Parathyroid adenoma (tissue), 2 donors: ENCODE measurements at regions not wholly inside any gene's neighbourhood (a gene's known extent, or its start where the extent isn't known, plus 50 kb on each side); places are given as distances from the start of the nearest gene placed in this dataset.
"Not testable (repeated sequence)": the region's sequence is repeated elsewhere in the genome, so short reads cannot be mapped to it uniquely, and the experiment has no call there.

Experiments used
- H2AFZ ChIP-seq: fragments of 300-600 bp; sonication (generic); one replicate; pipeline ENCODE4 v1.7.0; 2017; ENCODE audit warnings: antibody characterized with exemption, mild to moderate bottlenecking
- H3K27ac ChIP-seq: fragments of 300-600 bp; sonication (generic); one replicate; pipeline ENCODE4 v1.7.0; 2017
- H3K27me3 ChIP-seq: fragments of 300-600 bp; sonication (generic); one replicate; pipeline ENCODE4 v1.7.0; 2017; ENCODE audit warnings: low read length; ENCODE audit not compliant: control insufficient read depth, insufficient read depth
- H3K36me3 ChIP-seq: fragments of 300-600 bp; sonication (generic); one replicate; pipeline ENCODE4 v1.7.0; 2017; ENCODE audit warnings: low read length; ENCODE audit not compliant: control insufficient read depth, insufficient read depth
- H3K4me1 ChIP-seq: fragments of 300-600 bp; sonication (generic); one replicate; pipeline ENCODE4 v1.7.0; 2017; ENCODE audit warnings: control low read depth
- H3K4me2 ChIP-seq: fragments of 300-600 bp; sonication (generic); one replicate; pipeline ENCODE4 v1.7.0; 2017; ENCODE audit warnings: low read length
- H3K4me3 ChIP-seq: fragments of 300-600 bp; sonication (generic); one replicate; pipeline ENCODE4 v1.7.0; 2017; ENCODE audit warnings: low read depth, low read length
- H3K79me2 ChIP-seq: fragments of 300-600 bp; sonication (generic); one replicate; pipeline ENCODE4 v1.7.0; 2017; ENCODE audit warnings: control low read depth
- H3K9ac ChIP-seq: fragments of 300-600 bp; sonication (generic); one replicate; pipeline ENCODE4 v1.7.0; 2017; ENCODE audit warnings: mild to moderate bottlenecking
- H3K9me3 ChIP-seq: fragments of 300-600 bp; sonication (generic); one replicate; pipeline ENCODE4 v1.7.0; 2017; ENCODE audit warnings: low read length; ENCODE audit not compliant: control insufficient read depth
- CTCF ChIP-seq: fragments of 300-600 bp; sonication (generic); IDR thresholded peaks from one replicate; pipeline ENCODE4 v1.7.0; 2017; ENCODE audit warnings: antibody characterized with exemption, mild to moderate bottlenecking
- donor health status: primary hyperparathyroidism.

- no peak overlapping the region for H3K9ac ChIP-seq
- H3K9me3 ChIP-seq = no peaks in the 10 kb centered on the region
- no peak overlapping the region for H2AFZ ChIP-seq
- H3K27ac ChIP-seq = no peak overlapping the region
- no peaks in the 10 kb centered on the region for H3K27me3 ChIP-seq
- no peaks in the 10 kb centered on the region for H3K4me1 ChIP-seq
- H3K79me2 ChIP-seq = no peaks in the 10 kb centered on the region
- TF ChIP-seq CTCF = no peak
- no peak overlapping the region for H3K4me3 ChIP-seq
- no peak overlapping the region for H3K4me2 ChIP-seq
- H3K36me3 ChIP-seq = no peaks in the 10 kb centered on the region
These were observed 500.9 kb upstream of the PTBP2 start for GRCh38 chr1:96220651-96221050.

GRCh38 chr1:96222701-96223100 lies 498.9 kb upstream of the PTBP2 start:
- H3K27ac ChIP-seq = no peak overlapping the region
- H3K79me2 ChIP-seq = no peaks in the 10 kb centered on the region
- H3K4me1 ChIP-seq = no peaks in the 10 kb centered on the region
- H3K27me3 ChIP-seq = no peaks in the 10 kb centered on the region
- H3K36me3 ChIP-seq = no peaks in the 10 kb centered on the region
- no peaks in the 10 kb centered on the region for H3K9me3 ChIP-seq
- TF ChIP-seq CTCF = no peak
- no peak overlapping the region for H2AFZ ChIP-seq
- no peak overlapping the region for H3K9ac ChIP-seq
- no peak overlapping the region for H3K4me3 ChIP-seq
- H3K4me2 ChIP-seq = no peak overlapping the region

GRCh38 chr1:96224229-96224628 lies 497.4 kb upstream of the PTBP2 start:
- H3K9ac ChIP-seq, H3K9me3 ChIP-seq, H3K4me2 ChIP-seq, H3K4me3 ChIP-seq, H3K4me1 ChIP-seq, H3K36me3 ChIP-seq, H3K27ac ChIP-seq, H2AFZ ChIP-seq, H3K27me3 ChIP-seq, H3K79me2 ChIP-seq: not testable (repeated sequence)

- Histone ChIP-seq H3K9ac (no peak overlapping the region), H3K4me2 (no peak overlapping the region), H3K4me1 (no peaks in the 10 kb centered on the region), H3K79me2 (no peaks in the 10 kb centered on the region), H2AFZ (no peak overlapping the region), H3K4me3 (no peak overlapping the region), H3K27me3 (no peaks in the 10 kb centered on the region), H3K27ac (no peak overlapping the region), H3K36me3 (no peaks in the 10 kb centered on the region), H3K9me3 (no peaks in the 10 kb centered on the region)
- TF ChIP-seq CTCF = no peak
These were observed 488.2 kb upstream of the PTBP2 start for GRCh38 chr1:96233422-96233821.

GRCh38 chr1:96234299-96234698 lies 487.3 kb upstream of the PTBP2 start:
- H3K36me3 ChIP-seq = no peaks in the 10 kb centered on the region
- no peak overlapping the region for H3K9ac ChIP-seq
- H3K4me1 ChIP-seq = no peaks in the 10 kb centered on the region
- H3K27ac ChIP-seq = no peak overlapping the region
- H3K79me2 ChIP-seq = no peaks in the 10 kb centered on the region
- no peak overlapping the region for H3K4me2 ChIP-seq
- TF ChIP-seq CTCF = no peak
- H3K9me3 ChIP-seq = no peaks in the 10 kb centered on the region
- no peak overlapping the region for H3K4me3 ChIP-seq
- H3K27me3 ChIP-seq = no peaks in the 10 kb centered on the region
- no peak overlapping the region for H2AFZ ChIP-seq
